GM20431 (cell line): ENCODE measurements at regions not wholly inside any gene's neighbourhood (a gene's known extent, or its start where the extent isn't known, plus 50 kb on each side); places are given as distances from the start of the nearest gene placed in this dataset.

Source experiments
- in situ Hi-C: fragments of 300-500 bp; cut with MseI, MboI; formaldehyde crosslinking; loops from one replicate; pipeline ENCODE4 v1.15.0; 2020; ENCODE audit warnings: low sequenced_read_pairs; ENCODE audit not compliant: unreplicated experiment

- in situ Hi-C loops, result no loop called here
Measured at GRCh38 chr15:85886309-85886811, 91.6 kb upstream of the KLHL25 start.

GRCh38 chr15:85889956-85890619, 95.4 kb upstream of the KLHL25 start:
- in situ Hi-C loops, result no loop called here

DNA sequence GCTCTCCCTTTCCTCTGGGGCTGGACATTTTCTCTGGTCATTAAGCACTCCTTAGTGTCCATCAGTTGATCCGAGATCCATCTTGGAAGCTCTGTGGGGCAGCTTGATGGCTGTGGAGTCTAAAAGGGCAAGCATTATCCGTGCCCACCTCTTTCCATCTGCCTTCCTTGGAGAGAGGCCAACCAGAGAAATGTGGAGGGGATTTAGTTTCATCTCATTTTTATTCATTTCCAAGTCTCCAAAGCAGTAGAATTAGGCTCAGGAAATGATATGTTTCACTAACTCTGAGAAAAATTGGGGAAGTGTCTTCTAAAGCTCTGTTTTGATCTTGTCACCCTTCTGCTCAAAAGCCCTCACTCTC, 95.9 kb upstream of the KLHL25 start:
- in situ Hi-C loops, result no loop called here

- in situ Hi-C loops, result no loop called here
Measured at GRCh38 chr15:85891470-85891869, 96.7 kb upstream of the KLHL25 start.

GRCh38 chr15:85892232-85892631, 97.5 kb upstream of the KLHL25 start:
- in situ Hi-C loops, result no loop called here

- in situ Hi-C loops, result no loop called here
Measured at GRCh38 chr15:85897207-85897894, 102.6 kb upstream of the KLHL25 start.

DNA sequence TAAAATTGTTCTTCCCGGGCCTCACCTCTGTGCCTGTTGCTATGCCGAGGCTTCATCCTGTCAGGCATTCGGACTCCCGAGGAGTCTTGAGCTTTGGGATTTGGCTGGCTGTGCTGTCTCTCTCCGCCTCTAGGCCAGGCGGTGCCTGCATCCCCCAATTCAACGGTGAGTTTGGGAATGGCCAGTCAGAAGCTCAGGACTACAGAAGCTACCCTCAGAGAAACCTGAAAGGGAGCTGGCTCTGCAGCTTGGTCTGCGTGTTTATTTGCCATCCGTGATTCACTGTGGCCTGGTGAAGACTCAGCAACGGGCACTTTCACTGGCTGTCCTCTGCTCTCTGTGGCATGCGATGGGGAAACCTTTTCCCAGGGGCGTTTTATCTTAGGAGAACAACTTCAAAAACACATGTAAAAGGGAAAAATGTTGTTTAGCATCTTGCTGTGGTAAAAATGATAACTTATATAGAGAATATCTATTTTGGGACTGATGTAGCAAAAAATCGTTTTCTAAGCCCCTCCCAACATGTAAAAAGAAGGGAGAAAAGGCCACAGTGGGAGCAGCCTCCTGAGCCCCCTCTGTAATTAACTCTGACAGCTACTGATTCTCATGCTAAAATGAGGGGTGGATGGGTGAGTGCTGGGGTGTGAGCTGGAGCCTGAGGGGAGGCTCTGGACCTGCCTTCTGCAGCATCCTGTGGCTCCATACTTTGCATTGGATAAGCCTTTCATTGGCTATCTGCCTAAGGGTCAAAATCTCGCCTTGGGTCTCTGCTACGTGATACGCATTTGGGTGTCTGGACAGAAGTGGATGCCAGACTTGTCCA, 103.4 kb upstream of the KLHL25 start:
- in situ Hi-C loops, result no loop called here

GRCh38 chr15:85899927-85900326, 105.2 kb upstream of the KLHL25 start:
- in situ Hi-C loops, result no loop called here

DNA sequence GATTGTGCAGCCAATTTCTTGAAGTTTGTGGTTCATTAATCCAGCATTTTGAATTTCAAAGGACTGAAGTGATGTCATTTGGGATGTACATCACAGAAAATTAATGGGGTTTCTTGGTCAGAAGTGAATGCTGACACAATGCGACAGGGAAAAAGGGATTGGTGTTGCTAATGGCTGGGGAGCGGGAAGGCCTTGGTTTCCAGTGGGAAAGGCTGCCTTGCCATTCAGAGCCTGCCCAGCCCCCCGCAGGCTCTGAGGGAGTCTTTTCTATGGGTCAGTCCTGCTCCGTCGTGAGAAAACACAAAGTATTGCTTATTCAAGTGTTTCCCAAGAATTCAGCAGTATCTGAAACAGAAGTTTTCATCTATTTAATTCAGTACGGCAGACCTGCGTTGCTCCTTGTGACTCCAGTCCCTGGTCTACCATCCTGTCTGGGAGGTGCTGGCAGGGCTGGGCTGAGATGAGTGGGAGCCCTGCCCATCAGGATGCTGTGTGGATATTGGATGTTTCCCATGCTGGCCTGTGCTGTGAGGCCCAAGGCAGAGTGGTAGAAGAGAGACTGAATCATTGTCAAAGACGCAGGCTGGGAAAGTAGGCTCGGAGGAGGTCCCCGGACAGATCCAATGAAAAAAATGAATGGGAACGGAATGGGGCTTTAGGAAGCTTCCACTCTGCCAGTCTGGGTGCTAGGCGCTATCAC, 111.2 kb upstream of the KLHL25 start:
- in situ Hi-C loops, result no loop called here

DNA sequence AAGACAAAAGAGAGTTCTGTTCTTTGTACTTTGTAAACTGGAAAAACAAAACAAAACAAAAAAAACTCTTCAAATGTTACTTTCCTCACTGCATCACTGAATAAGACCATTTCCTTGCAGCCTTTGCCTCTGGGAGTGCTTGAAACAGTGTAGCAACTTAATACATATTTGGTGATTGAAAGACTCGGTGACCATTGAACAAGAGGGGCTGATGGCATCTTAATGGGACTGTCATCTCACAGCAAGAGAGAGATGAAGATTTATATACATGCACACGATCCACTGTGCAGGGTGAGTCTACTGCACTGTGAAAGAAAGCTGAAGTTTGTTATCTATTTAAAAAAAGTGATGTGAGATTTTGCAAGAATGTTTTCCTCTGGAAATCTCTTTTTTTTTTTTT, 111.9 kb upstream of the KLHL25 start:
- in situ Hi-C loops, result no loop called here

- in situ Hi-C loops, result no loop called here
Measured at GRCh38 chr15:85910834-85911233, 116.1 kb upstream of the KLHL25 start.

DNA sequence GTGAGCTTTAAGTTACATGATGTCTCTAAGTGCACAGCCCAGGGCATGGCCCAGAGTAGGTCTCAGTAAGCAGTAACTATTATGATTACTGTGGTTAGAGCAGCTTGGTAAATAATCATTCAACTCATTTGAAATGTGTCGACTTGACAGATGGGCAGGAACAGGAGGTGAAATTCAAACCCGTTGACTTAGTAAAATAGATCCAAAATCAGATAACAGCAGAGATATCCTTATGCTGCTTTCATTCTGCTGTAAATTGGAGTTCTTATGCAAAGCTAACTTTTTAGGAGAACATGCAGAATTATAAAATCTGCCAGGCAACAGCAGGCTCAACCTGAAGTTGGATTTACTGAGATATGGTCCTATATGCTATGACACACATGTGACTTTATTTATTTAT, 118.7 kb upstream of the KLHL25 start:
- in situ Hi-C loops, result no loop called here

DNA sequence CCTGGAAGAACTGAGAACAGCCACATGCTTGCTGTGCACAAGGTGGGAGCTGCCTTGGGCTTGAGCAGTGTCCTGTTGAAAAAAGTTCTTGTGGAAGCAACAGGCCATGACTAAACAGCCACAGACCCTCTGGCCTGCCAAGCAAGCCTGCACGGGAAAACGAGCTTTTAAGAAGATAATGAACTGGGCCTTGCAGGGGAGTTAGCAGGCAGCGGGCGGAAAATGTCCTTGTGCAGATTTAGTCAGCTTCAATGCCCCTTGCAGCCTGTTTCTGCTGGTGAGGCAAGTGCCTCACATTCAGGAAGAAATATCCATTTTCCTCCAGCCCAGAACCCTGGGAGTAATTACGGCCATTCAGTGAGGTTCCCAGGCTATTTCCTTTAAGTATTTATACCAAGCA, 126.2 kb upstream of the KLHL25 start:
- in situ Hi-C loops, result no loop called here

- in situ Hi-C loops, result no loop called here
Measured at GRCh38 chr15:85924088-85924487, 129.4 kb upstream of the KLHL25 start.

DNA sequence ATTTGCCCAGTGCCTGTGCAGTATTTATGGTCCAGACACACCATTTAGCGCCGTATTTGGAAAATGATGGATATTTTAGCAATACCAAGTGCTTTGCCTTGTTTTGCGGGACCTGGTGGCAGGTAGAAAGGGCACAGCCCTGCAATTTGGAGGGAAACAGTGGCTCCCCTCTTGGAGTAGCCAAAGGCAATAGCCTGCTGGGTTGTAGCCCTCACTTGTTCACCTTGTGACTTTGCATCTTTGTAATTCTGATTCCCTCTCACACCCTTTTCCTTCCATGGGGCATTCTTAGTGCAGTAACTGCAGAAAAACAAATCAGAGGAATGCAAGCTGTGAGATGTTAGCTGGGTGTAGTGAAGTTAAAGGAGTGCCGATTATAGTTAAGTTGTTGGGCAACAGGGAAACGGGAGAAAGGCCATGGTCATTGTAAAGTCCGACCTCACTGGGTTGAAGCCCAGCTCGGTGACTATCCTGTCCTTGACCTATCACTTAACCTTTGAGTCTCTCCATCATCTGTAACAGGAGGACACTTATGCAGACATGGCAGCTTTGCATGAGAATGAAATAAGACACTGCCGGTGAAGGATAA, 131.0 kb upstream of the KLHL25 start:
- in situ Hi-C loops, result no loop called here

- in situ Hi-C loops, result no loop called here
Measured at GRCh38 chr15:85926834-85927233, 132.1 kb upstream of the KLHL25 start.

DNA sequence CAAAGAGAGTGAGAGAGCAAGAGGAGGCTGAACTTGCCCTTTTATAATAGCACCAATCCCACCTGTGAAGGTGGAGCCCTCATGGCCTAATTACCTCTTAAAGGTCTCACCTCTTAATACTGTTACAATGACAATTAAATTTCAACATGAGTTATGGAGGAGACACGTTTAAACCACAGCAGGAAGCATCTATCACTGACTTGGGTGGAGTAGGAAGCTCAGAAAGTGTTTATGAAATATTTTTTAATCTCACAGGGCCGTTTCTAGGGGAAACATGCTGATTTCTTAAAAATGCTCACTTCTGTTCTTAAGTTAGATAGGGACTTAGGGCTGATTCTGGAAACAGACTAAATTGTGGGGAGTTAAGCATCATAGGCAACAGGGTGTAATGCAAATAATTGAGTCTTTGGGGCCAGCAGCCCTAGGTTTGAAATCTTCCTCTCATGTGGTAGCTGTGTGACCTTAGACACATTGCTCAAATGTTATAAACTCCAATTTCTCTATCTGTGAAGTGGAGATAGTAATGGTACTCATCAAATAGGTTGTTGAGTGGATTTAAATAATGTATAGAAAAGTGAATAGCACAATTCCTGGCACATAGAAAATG, 133.3 kb upstream of the KLHL25 start:
- in situ Hi-C loops, result no loop called here

GRCh38 chr15:85929786-85930185, 135.1 kb upstream of the KLHL25 start:
- in situ Hi-C loops, result no loop called here

GRCh38 chr15:85932391-85932790, 137.7 kb upstream of the KLHL25 start:
- in situ Hi-C loops, result no loop called here

DNA sequence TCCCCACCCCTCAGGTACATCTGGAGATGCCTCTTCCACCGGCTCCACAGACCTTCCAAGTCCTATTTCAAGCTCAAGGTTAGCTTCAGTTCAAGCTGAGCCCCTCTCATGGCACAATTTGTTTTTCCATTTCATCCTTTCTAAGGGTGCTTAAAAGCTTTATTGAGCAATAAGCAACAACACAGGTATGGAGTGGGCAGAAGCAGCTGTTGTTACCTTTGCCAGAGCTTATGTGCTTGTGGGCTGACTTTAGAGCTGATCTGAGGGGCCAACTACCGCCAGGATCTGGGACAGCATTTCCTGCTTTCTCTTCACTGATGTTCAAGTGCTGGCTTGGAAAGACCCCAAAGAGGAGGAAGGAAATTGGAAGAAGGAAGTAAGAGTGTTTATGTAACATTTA, 140.0 kb upstream of the KLHL25 start:
- in situ Hi-C loops, result no loop called here
